Activated naive CD4-positive, alpha-beta T cell treated with anti-CD3 and anti-CD28 coated beads, Interleukin-2, amount 50 U/mL, for 72 hours (primary cell): ENCODE measurements at regions not wholly inside any gene's neighbourhood (a gene's known extent, or its start where the extent isn't known, plus 50 kb on each side); places are given as distances from the start of the nearest gene placed in this dataset.

Source experiments
- ATAC-seq, 2 donors: fragments of 150-1000 bp; cut with Tn5 transposase; 2 replicates each; pipeline ENCODE4 v1.10.0; 2021; ENCODE audit warnings: mild to moderate bottlenecking in 2 of 2, moderate library complexity in 2 of 2
- DNase-seq, 2 donors: peaks; one replicate each; pipeline ENCODE4 v3.0.0; 2021 to 2022; ENCODE audit warnings: low spot score in 2 of 2
- H3K27ac Mint-ChIP-seq, 2 donors: one replicate each; pipeline ENCODE4 v1.8.0; 2022; ENCODE audit warnings: mild to moderate bottlenecking in 2 of 2, mixed read lengths in 2 of 2
- H3K36me3 Mint-ChIP-seq, 2 donors: one replicate each; pipeline ENCODE4 v1.8.0; 2022; ENCODE audit warnings: mixed read lengths in 2 of 2
- H3K9me3 Mint-ChIP-seq, 2 donors: one replicate each; pipeline ENCODE4 v1.8.0; 2022; ENCODE audit warnings: mixed read lengths in 2 of 2

- H3K9me3 Mint-ChIP-seq: peaks cover 0 to 8% of the 10 kb centered on the region in 2 donors
- no peak for DNase-seq
- H3K27ac Mint-ChIP-seq: peak overlapping the region in 1 of 2 donors; percentile 61
- H3K36me3 Mint-ChIP-seq: peaks cover 0 to 18% of the 10 kb centered on the region in 2 donors
- no peak for ATAC-seq
Observed at GRCh38 chr2:43088143-43089073, 138.0 kb downstream of the ZFP36L2 start.

GRCh38 chr2:43087413-43087812, 139.0 kb downstream of the ZFP36L2 start:
- Mint-ChIP-seq H3K27ac (no peak overlapping the region), H3K36me3 (peaks cover 0 to 17% of the 10 kb centered on the region in 2 donors), H3K9me3 (peaks cover 0 to 8% of the 10 kb centered on the region in 2 donors)
- ATAC-seq (no peak), DNase-seq (no peak)

- no peak for DNase-seq
- H3K36me3 Mint-ChIP-seq: peaks cover 0 to 13% of the 10 kb centered on the region in 2 donors
- H3K9me3 Mint-ChIP-seq: peaks cover 0 to 8% of the 10 kb centered on the region in 2 donors
- no peak for ATAC-seq
- H3K27ac Mint-ChIP-seq: peak overlapping the region in 1 of 2 donors; percentile 51
Observed at GRCh38 chr2:43086451-43087221, 139.8 kb downstream of the ZFP36L2 start.

GRCh38 chr2:43085929-43086328, 140.5 kb downstream of the ZFP36L2 start:
- ATAC-seq (no peak), DNase-seq (no peak)
- H3K9me3 Mint-ChIP-seq: peaks cover 0 to 7% of the 10 kb centered on the region in 2 donors
- peaks cover 0 to 12% of the 10 kb centered on the region in 2 donors for H3K36me3 Mint-ChIP-seq
- no peak overlapping the region for H3K27ac Mint-ChIP-seq

GRCh38 chr2:43085505-43085904, 140.9 kb downstream of the ZFP36L2 start:
- ATAC-seq (no peak), DNase-seq (no peak)
- Mint-ChIP-seq H3K36me3 (peaks cover 0 to 7% of the 10 kb centered on the region in 2 donors), H3K27ac (peak overlapping the region in 1 of 2 donors; percentile 37), H3K9me3 (peaks cover 0 to 3% of the 10 kb centered on the region in 2 donors)

- ATAC-seq: no peak
- no peak overlapping the region for H3K27ac Mint-ChIP-seq
- no peaks in the 10 kb centered on the region for H3K9me3 Mint-ChIP-seq
- DNase-seq: no peak
- no peaks in the 10 kb centered on the region for H3K36me3 Mint-ChIP-seq
Observed at GRCh38 chr2:43084699-43085091, 141.7 kb downstream of the ZFP36L2 start.

- no peaks in the 10 kb centered on the region for H3K36me3 Mint-ChIP-seq
- no peak for DNase-seq
- H3K27ac Mint-ChIP-seq: no peak overlapping the region
- H3K9me3 Mint-ChIP-seq: no peaks in the 10 kb centered on the region
- ATAC-seq: no peak
Observed at GRCh38 chr2:43083710-43084698, 142.4 kb downstream of the ZFP36L2 start.

GRCh38 chr2:43082903-43083677, 143.3 kb downstream of the ZFP36L2 start:
- DNase-seq (no peak), ATAC-seq (no peak)
- H3K9me3 Mint-ChIP-seq: no peaks in the 10 kb centered on the region

GRCh38 chr2:43082111-43082894, 144.1 kb downstream of the ZFP36L2 start:
- no peak overlapping the region for H3K27ac Mint-ChIP-seq
- no peak for DNase-seq
- no peaks in the 10 kb centered on the region for H3K36me3 Mint-ChIP-seq
- no peaks in the 10 kb centered on the region for H3K9me3 Mint-ChIP-seq
- ATAC-seq: no peak

More at GRCh38 chr2:43082903-43083677, 143.3 kb downstream of the ZFP36L2 start:
- peak overlapping the region in 1 of 2 donors; percentile 27 for H3K27ac Mint-ChIP-seq
- no peaks in the 10 kb centered on the region for H3K36me3 Mint-ChIP-seq

GRCh38 chr2:43081131-43081765, 145.2 kb downstream of the ZFP36L2 start:
- DNase-seq (no peak), ATAC-seq (no peak)
- H3K27ac Mint-ChIP-seq: no peak overlapping the region
- H3K9me3 Mint-ChIP-seq: no peaks in the 10 kb centered on the region
- H3K36me3 Mint-ChIP-seq: no peaks in the 10 kb centered on the region

- no peaks in the 10 kb centered on the region for H3K9me3 Mint-ChIP-seq
Observed at GRCh38 chr2:43080571-43081021, 145.8 kb downstream of the ZFP36L2 start.

GRCh38 chr2:43078781-43079755, 147.3 kb downstream of the ZFP36L2 start:
- Mint-ChIP-seq H3K27ac (no peak overlapping the region), H3K36me3 (no peaks in the 10 kb centered on the region), H3K9me3 (no peaks in the 10 kb centered on the region)
- DNase-seq (no peak), ATAC-seq (no peak)

More at GRCh38 chr2:43080571-43081021, 145.8 kb downstream of the ZFP36L2 start:
- DNase-seq: no peak
- Mint-ChIP-seq H3K27ac (no peak overlapping the region), H3K36me3 (no peaks in the 10 kb centered on the region)
- no peak for ATAC-seq

- H3K9me3 Mint-ChIP-seq: no peaks in the 10 kb centered on the region
- ATAC-seq: no peak
Observed at GRCh38 chr2:43078301-43078700, 148.1 kb downstream of the ZFP36L2 start.

More at GRCh38 chr2:43078301-43078700, 148.1 kb downstream of the ZFP36L2 start:
- DNase-seq: no peak
- Mint-ChIP-seq H3K27ac (no peak overlapping the region), H3K36me3 (no peaks in the 10 kb centered on the region)
